ENCODE measurements at regions not wholly inside any gene's neighbourhood (a gene's known extent, or its start where the extent isn't known, plus 50 kb on each side); places are given as distances from the start of the nearest gene placed in this dataset.
"Not testable (repeated sequence)": the region's sequence is repeated elsewhere in the genome, so short reads cannot be mapped to it uniquely, and the experiment has no call there.

DNA sequence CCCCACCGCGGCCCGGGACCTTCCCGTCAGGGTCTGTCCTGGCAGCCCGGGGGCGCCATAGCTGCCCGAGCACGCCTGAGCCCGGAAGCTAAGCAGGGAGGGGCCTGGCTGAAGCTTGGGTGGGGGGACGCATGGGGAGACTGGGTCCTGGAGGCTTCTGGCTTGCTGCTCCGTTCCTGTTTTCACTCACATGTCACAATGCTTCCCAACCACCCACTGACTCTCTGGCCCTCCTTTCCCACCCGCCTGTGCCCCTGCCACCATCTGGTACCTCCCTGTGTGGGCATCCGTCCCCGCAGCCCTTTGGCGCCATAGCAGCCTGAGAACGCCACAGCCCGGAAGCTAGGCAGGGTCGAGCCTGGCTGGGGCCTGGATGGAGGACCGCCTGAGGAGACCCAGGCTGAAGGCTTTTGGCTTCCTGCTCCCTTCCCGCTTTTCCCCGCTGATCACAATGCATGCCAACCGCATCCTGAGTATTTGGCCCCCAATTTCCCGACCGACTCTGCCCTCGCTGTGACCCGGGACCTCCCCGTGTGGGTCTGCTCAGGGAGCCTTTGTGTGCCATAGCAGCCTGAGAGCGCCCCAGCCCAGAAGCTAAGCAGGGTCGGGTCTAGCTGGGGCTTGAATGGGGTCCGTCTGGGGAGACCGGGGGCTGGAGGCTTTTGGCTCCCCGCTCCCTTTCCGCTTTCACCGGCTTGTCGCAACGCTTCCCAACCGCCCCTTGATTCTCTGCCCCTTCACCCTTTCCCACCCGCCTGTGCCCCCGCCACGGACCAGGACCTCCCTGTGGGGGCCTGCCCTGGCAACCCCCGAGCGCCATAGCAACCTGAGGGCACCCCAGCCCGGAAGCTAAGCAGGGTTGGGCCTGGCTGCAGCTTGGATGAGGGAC is 2290.1 kb downstream of the TP53TG3F start:
- DNase-seq (ENCODE audit: low spot score): no peak

DNA sequence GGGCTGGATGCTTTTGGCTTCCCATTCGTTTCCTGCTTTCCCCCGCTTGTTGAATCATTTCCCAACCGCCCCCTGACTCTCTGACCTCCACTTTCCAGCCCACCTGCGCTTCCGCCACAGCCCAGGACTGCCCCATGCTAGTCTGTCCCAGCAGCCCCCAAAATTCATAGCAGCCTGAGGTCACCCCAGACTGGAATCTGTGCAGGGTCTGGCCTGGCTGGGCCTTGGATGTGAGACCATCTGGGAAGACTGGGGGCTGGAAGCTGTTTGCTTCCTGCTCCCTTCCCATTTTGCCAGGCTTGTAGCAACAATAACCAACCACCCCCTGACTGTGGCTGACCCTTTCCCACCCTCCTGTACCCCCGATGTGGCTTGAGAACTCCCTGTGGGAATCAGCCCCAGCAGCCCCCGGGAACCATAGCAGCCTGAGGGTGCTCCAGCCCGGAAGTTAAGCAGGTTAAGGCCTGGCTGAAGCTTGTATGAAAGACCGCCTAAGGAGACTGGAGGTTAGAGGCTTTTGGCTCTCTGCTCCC is 2290.8 kb downstream of the TP53TG3F start:
- no peak for DNase-seq (ENCODE audit: low spot score)

DNA sequence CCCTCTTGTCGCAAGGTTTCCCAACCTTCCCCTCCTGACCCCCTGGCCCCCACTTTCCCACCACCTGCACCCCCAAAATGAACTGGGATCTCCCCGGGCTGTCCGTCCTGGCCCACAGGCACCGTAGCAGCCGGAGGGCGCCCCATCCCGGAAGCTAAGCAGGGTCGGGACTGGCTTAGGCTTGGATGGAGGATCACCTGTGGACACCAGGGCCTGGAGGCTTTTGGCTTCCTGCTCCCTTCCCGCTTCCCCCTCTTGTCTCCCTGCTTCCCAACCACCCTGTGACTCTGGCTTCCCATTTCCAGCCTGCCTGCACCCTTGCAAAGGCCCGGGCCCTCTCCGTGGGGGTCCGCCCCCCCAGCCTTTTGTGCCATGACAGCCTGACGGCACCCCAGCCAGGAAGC is 2291.3 kb downstream of the TP53TG3F start:
- DNase-seq (ENCODE audit: low spot score): no peak

DNA sequence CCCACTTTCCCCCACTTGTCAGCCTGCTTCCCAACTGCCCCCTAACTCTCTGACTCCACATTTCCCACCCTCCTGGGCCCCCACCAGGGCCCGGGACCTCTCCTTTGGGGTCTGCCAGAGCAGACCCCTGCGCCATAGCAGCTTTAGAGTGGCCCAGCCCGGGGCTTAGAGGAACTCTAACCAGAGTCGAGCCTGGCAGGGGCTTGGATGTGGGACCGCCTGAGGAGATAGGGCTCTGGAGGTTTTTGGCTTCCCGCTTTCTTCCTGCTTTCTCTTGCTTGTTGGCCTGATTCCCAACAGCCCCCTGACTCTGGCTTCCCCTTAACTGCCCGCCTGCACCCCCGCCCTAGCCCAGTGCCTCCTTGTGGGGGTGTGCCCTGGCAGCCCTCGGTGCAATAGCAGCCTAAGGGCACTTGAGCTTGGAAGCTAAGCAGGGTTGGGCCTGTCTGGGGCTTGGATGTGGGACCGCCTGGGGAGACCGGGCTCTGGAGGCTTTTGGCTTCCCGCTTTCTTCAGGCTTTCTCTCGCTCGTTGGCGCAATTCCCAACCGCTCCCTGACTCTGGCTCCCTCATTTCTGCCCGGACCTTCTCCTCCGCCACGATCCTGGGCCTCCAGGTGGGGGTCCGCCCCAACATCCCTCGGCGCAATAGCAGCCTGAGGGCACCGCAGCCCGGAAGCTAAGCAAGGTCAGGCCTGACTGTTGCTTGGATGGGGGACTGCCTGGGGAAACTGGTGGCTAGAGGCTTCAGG is 2292.0 kb downstream of the TP53TG3F start:
- no peak for DNase-seq (ENCODE audit: low spot score)

DNA sequence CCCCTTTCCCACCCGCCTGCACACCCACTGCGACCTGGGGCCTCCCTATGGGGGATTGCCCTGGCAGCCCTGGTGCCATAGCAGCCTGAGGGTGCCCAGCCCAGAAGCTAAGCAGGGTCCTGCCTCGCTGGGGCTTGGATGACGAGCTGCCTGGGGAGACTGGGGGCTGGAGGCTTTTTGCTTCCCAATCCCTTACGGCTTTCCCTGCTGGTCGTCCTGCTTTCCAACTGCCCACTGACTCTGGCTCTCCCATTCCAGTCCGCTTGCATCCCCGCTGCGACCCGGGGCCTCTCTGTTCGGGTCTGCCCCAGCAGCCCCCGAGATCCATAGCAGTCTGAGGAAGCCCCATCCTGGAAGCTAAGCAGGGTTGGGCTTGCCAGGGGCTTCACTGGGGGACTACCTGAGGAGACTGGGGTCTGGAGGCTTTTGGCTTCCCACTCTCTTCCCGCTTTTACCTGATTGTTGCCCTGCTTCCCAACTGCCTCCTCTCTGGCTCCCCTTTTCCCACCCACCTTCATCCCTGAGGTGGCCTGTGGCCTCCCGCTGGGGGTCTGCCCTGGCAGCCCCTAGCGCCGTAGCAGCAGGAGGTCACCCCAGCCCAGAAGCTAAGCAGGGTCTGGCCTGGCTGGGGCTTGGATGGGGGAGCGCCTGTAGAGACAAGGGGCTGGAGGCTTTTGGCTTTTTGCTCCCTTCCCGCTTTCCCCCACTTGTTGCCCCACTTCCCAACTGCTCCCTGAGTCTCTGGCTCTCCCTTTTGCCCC is 2292.8 kb downstream of the TP53TG3F start:
- DNase-seq (ENCODE audit: low spot score): no peak

DNA sequence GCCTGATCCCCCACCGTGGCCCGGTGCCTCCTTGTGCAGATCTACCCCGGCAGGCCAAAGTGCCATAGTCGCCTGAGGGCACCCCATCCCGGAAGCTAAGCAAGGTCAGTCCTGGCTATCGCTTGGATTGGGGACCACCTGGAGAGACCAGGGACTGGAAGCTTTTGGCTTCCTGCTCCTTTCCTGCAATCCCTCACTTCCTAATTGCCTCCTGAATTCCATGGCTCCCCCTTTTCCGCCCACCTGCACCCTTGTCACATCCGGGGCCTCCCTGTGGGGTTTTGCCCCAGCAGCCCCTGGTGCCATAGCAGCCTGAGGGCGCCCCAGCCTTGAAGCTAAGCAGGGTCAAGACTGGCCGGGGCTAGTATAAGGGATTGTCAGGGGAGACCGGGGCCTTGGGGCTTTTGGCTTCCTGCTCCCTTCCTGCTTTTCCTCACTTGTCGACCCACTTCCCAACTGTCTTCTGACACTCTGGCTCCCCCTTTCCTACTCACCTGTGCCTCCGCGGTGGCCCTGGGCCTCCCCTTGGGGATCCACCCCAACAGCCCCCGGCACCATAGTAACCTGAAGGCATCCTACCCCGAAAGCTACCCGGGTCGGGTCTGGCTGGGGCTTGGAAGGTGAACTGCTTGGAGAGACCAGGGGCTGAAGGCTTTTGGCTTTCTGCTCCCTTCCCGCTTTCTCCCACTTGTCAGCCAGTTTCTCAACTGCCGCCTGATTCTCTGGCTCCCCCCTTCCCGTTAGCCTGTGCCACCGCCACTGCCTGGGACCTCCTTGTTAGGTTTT is 2293.6 kb downstream of the TP53TG3F start:
- no peak for DNase-seq (ENCODE audit: low spot score)

DNA sequence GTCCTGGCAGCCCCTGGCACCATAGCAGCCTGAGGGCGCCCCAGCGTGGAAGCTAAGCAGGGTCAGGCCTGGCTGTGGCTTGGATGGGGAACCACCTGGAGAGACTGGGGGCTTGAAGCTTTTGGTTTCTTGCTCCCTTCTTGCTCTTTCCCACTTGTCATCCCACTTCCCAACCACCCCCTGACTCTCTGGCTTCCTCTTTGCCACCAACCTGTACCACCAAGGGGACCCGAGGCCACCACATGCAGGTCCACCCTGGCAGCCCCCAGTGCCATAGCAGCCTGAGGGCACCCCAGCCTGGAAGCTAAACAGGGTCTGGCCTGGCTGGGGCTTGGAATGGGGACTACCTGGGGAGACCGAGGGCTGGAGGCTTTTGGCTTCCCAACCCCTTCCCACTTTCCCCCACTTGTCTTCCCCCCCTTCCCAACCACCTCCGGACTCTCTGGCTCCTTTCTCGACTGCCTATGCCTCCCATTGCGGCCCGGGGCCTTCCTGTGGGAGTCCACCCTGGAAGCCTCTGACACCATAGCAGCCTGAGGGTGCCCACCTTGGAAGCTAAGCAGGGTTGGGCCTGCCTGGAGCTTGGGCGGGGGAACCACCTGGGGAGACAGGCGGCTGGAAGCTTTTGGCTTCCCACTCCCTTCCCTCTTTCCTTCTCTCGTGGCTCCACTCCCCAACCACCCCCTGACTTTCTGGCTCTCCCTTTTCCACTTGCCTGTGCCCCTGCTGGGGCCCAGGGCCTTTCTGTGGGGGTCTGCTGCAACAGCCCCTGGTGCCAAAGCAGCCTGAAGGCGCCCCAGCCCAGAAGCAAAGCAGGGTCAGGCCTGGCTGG is 2294.4 kb downstream of the TP53TG3F start:
- no peak for DNase-seq (ENCODE audit: low spot score)

DNA sequence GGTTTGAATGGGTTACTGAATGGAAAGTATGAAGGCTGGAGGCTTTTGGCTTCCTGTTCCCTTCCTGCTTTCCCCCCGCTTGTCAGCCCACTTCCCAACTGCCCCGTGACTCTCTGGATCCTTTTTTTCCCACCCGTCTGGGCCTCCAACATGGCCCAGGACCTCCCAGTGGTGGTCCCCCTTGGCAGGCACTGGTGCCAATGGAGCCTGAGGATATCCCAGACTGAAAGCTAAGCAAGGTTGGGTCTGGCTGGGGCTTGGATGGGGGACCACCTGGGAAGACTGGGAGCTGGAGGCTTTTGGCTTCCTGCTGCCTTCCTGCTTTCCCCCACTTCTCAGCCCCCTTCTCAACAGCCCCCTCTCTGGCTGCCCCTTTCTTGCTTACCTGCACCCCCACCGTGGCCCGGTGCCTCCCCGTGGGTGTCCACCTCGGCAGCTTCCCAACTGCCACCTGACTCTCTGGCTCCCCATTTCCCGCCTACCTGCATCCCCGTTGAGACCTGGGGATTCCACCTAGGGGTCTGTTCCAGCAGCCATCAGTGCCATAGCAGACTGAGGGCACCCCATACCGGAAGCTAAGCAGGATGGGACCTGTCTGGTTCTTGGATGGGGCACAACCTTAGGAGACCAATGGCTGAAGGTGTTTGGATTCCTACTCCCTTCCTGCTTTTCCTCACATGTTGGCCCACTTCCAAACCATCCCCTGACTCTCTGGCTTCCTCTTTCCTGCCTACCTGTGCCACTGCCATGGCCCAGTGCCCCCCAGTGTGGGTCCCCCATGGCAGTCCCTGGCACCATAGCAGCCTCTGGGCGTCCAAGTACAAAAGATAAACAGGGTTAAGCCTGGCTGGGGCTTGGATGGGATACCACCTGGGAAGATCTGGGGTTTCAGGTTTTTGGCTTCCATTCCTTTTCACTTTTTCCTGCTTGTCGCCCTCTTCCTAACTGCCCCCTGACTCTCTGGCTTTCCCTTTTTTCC is 2295.3 kb downstream of the TP53TG3F start:
- DNase-seq (ENCODE audit: low spot score): no peak

DNA sequence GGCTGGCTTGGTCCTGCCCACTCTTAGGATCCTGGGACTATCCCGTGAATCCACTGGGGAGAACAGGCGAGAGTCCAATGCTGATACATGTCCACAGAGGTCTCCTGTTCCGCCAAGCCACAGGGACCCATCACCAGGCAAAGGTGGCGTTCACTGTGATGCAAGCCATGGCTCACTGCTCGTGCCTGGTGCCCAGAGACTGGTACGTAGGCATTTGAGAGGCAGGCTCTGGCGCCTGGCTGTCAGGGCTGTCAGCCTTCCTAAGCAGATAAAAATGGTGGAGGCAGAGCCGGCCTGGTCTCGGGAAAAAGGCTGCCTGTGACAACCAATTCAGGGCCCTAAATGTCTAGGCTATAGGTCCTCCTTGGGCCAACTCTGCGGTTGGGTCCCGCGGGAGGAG is 2329.0 kb downstream of the TP53TG3F start:
- DNase-seq (ENCODE audit: low spot score): no peak

DNA sequence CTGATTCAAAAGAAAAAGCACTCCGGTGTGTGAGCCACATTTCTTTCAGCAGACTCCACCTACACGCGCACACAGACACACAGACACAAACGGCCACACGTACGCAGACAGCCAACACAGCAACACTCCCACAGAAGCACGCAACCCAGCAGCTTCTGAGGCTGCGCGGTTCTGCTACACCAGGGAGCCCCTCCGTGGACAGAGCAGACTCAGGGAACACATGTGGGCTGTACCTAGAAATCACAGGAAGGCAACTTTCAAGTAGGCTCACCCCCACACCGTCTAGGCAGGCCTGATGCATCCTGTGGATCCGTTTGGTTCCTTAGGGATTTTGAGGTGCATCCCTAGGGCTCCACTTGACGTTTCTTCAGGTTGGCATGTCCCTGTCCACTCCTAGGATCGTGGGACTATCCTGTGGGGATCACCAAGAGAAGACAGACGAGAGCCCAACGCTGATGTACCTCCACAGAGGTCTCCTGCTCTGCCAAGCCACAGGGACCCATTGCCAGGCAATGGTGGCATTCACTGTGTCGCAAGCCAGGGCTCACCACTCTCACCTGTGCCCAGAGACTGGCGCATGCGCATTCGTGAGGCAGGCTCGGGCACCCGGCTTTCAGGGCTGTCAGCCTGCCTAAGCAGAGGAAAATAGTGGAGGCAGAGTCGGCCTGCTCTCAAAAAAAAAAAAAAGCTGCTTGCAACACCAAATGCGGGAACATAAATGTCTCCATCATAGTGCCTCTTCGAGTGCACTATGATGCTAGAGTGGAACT is 2333.3 kb downstream of the TP53TG3F start:
- DNase-seq (ENCODE audit: low spot score): no peak

DNA sequence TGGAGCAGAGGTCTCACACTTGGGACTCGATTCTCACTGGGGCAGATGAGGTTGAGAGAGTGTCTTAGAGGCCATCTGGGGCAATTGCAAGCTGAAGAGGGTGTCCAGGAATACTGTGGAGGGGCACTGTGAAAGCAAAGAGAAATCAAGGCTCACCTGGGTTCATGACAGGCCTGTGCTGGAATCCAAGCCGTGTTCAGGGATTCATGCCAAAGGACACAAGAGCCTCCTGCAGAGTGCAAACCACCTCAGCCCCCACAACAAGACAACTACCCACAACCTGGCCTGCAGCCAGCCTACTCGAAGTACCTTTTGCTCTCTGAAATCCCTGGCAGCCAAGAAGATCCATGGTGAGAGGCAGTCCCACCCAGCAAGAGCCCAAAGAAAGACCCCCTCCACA is 2334.2 kb downstream of the TP53TG3F start:
- DNase-seq (ENCODE audit: low spot score): no peak

DNA sequence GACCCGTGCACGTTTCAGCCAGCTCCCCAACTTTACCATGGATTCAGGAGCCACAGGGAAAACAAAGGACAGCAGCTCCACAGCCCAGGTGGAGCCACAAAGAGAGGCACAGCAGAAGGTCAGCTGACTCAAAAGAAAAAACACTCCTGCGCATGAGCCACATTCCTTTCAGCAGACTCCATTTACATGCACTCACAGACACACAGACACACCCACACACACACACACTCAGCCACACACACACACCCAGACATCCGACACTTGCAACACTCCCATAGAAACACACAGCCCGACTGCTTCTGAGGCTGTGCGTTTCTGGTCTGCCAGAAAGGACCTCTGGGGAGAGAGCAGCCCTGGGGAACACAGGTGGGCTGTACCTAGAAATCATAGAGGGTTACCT is 2335.5 kb downstream of the TP53TG3F start:
- DNase-seq (ENCODE audit: low spot score): no peak

DNA sequence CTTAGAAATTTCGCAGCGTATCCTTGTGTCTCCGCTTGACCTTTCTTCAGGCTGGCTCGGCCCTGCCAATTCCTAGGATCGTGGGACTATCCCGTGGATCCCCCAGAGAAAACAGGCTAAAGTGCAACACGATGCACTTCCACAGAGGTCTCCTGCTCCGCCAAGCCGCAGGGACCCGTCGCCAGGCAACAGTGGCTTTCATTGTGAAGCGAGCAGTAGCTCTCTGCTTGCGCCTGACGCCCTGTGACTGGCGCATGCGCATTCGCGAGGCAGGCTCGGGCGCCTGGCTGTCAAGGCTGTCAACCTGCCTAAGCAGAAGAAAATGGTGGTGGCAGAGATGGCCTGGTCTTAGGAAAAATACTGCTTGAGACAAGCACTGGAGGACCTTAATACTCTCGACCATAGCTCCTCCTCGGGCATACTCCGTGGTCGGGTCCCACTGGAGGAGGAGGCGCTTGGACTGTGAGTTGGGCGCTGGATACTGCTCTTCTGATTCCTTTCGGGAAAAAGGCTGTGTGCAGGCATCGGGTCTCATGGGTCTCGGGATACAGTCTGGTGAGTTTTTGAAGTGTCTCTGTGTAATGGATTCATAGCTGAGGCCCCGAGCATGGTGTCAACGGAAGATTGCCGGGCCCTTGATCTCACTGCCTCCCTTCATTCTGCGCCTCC is 2336.1 kb downstream of the TP53TG3F start:
- no peak for DNase-seq (ENCODE audit: low spot score)

DNA sequence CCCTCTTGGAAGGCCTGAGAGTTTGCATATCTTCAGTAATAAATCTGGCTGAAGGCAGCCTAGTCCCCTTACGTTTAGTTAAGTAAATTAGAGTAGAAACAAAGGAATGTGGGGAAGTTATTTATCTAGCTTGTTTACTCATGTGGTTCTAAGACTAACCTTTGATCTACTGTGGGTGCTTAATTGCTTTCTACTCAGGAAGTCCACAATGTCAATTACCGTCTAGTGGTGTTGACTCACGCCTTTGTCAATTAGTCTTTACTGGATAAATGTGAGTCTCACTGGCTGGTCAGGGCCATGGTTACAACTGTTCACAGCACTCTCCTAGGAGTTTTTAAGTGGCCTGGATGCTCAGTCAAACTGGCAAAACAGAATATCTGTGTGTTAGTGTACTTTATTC is 2338.4 kb downstream of the TP53TG3F start:
- DNase-seq (ENCODE audit: low spot score): no peak

DNA sequence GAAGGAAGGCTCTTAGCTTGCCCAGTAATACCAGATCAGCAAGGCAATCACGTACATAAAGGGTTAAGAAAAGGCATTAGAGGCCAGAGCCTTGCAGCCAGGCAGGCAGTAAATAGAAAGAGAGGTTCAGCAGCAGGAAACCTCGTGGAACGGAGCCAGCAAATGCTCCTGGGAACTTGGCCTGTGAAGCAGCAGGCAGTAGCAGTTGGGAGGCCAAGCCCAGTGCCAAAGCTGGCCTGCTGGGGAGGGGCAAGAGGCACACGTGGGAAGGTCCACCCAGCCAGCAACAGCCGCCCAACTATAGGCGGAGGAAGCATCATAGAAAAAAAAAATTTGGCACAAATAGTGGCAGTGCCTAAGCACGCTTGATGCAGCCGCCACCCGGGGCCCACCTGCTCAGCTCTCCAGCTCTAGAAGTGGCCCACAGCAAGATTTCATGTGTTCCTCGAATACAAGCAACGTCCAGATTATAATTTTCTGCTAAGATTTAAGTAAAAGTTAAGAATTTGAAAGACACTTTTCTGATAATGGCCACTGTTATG is 2339.5 kb downstream of the TP53TG3F start:
- DNase-seq (ENCODE audit: low spot score): no peak

DNA sequence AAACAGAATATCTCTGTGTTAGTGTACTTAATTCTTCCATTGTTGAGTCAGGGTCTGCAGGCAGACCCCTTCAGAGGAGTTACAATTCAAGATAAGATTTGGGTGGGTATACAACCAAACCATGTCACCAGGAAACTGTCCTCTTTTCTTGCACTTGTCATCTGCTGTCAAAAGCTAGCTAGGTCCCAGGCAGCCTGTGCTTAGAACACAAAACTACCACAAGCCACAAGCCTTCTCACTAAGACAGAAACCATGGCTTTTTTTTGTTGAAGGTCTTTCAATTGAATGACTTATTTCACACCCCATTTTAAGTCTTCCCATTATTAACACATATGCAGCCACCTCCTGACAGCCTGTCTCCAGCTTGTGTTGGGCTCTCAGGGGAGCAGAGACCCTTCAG is 2345.1 kb downstream of the TP53TG3F start:
- DNase-seq (ENCODE audit: low spot score): not testable (repeated sequence)

DNA sequence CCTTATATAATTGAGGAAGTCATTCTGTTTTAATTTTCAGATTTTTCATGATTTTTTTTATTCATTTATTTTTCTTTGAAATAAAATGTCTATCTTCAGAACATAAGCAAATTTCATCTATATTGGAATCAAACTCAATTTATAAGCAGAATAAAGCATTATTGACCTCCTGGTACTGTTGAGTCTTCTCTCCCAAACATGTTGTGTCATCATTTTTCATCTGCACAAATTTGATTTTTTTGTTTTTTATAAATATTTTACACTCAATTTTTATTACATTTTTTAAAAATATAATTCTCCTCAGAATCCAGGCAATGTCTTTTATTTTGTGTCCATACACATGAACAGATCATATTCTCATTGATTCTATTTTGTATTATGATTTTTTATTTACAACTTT is 2363.9 kb downstream of the TP53TG3F start:
- DNase-seq (ENCODE audit: low spot score): no peak

DNA sequence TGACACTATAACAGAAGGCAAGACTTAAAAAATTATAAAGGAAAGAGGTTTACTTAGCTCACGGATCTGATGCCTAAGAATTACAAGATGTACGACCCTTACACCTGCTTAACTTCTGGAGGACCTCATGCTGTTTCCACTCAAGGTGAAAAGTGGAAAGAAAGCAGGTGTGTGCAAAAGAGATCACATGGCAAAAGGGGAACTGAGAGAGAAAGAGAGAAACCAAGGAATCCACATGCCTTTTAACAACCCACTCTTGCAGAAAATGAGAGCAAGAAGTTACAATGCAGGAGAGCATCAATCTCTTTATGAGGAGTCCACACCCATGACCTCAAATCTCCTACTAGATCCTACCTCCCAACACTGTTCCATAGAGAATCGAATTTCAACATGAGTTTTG is 2382.2 kb downstream of the TP53TG3F start:
- no peak for DNase-seq (ENCODE audit: low spot score)
